GM12878 (cell line): ENCODE measurements at regions not wholly inside any gene's neighbourhood (a gene's known extent, or its start where the extent isn't known, plus 50 kb on each side); places are given as distances from the start of the nearest gene placed in this dataset.

Experiments
- ATAC-seq: fragments of 200-7000 bp; cut with Tn5 transposase; 3 replicates; pipeline ENCODE4 v1.9.1; 2020; ENCODE audit warnings: mild to moderate bottlenecking, moderate library complexity
- BruUV-seq: library from RNA; stranded (reverse); fragments of 400-500 nt; replicated peaks from 2 replicates; lab custom pipeline; 2021; lab: Mats Ljungman, UMichigan
- CTCF ChIA-PET: fragments of 300-600 bp; sonication (Branson Sonifier 250); formaldehyde crosslinking; extraction: SDS; loops from one replicate; lab custom pipeline; 2021; ENCODE audit warnings: inconsistent platforms; lab: Yijun Ruan, JAX
- POLR2A ChIA-PET: fragments of 350-600 bp; formaldehyde crosslinking; extraction: SDS; loops from one replicate; lab custom pipeline; 2021; ENCODE audit warnings: inconsistent platforms; lab: Charles Lee
- RAD21 ChIA-PET: fragments of 300-600 bp; sonication (Branson Sonifier 250); formaldehyde crosslinking; loops from one replicate; lab custom pipeline; 2023; ENCODE audit warnings: antibody characterized with exemption; ENCODE audit not compliant: unreplicated experiment; lab: Charles Lee
- SMC1A ChIA-PET: fragments of 300-600 bp; sonication (Branson Sonifier 250); formaldehyde crosslinking; loops from one replicate; lab custom pipeline; 2023; ENCODE audit not compliant: unreplicated experiment, uncharacterized antibody; lab: Charles Lee
- DNase-seq: peaks from one replicate; pipeline ENCODE4 v3.0.0-alpha.2; 2011; ENCODE audit warnings: low read depth, low spot score
- FAIRE-seq: peaks from 3 replicates; lab custom pipeline; 2011; peaks lifted over from hg19 to GRCh38; lab: Jason Lieb, UNC
- H2AFZ ChIP-seq: 2 replicates; pipeline ENCODE4 v1.6.0; 2011; ENCODE audit warnings: low read depth, low read length, control low read depth; ENCODE audit not compliant: control insufficient read depth
- H3K27ac ChIP-seq: 2 replicates; pipeline ENCODE4 v1.5.1; 2011; ENCODE audit warnings: control low read depth; ENCODE audit not compliant: control insufficient read depth, insufficient read depth
- H3K27me3 ChIP-seq, 2 experiments: replicated peaks in 1 of 2; 2 replicates each; pipeline versions ENCODE4 v1.6.0 to v1.6.1; 2011; ENCODE audit warnings: low read length in 1 of 2; ENCODE audit not compliant: control insufficient read depth in 2 of 2, insufficient read depth in 2 of 2
- H3K36me3 ChIP-seq, 2 experiments: 2 replicates each; pipeline ENCODE4 v1.5.1; 2011; ENCODE audit warnings: low read length in 1 of 2; ENCODE audit not compliant: control insufficient read depth in 2 of 2, insufficient read depth in 2 of 2
- H3K4me1 ChIP-seq: 2 replicates; pipeline ENCODE4 v1.6.1; 2011; ENCODE audit warnings: mild to moderate bottlenecking, low read length, moderate library complexity, mixed read lengths; ENCODE audit not compliant: control insufficient read depth, insufficient read depth
- H3K4me2 ChIP-seq: 2 replicates; pipeline ENCODE4 v1.6.0; 2011; ENCODE audit warnings: control low read depth; ENCODE audit not compliant: control insufficient read depth, insufficient read depth
- H3K4me3 ChIP-seq: fragments of 200-600 bp; sonication (generic); 2 replicates; pipeline ENCODE4 v1.5.1; 2016
- H3K79me2 ChIP-seq: 2 replicates; pipeline ENCODE4 v1.6.0; 2011; ENCODE audit warnings: low read length; ENCODE audit not compliant: control insufficient read depth, insufficient read depth
- H3K9ac ChIP-seq: 2 replicates; pipeline ENCODE4 v1.8.0; 2011; ENCODE audit warnings: low read length, control low read depth, mixed read lengths; ENCODE audit not compliant: control insufficient read depth, insufficient read depth
- H3K9me3 ChIP-seq: replicated peaks from 3 replicates; pipeline ENCODE4 v1.5.1; 2011; ENCODE audit warnings: mild to moderate bottlenecking, low read length; ENCODE audit not compliant: control insufficient read depth, insufficient read depth
- H4K20me1 ChIP-seq: 2 replicates; pipeline ENCODE4 v1.6.0; 2011; ENCODE audit not compliant: control insufficient read depth, insufficient read depth
- CHD2 ChIP-seq: IDR thresholded peaks from 2 replicates; pipeline ENCODE4 v1.6.1; 2011; ENCODE audit warnings: low read depth, low read length, improper control_type of control experiment, borderline replicate concordance
- CREM ChIP-seq: IDR thresholded peaks from 2 replicates; pipeline ENCODE4 v1.6.1; 2014; ENCODE audit warnings: antibody characterized with exemption, low read depth
- FOXM1 ChIP-seq: IDR thresholded peaks from 2 replicates; pipeline ENCODE4 v1.6.1; 2012; ENCODE audit warnings: low read depth, mild to moderate bottlenecking, inconsistent platforms, low read length, moderate library complexity
- IKZF2 ChIP-seq, 2 experiments: fragments of 450-650 bp; IDR thresholded peaks; 2 replicates each; pipeline ENCODE4 v1.6.1; 2017; ENCODE audit warnings: mild to moderate bottlenecking in 2 of 2, moderate library complexity in 2 of 2
- JUNB ChIP-seq: IDR thresholded peaks from 2 replicates; pipeline ENCODE4 v1.6.1; 2016; ENCODE audit warnings: antibody characterized with exemption, mild to moderate bottlenecking
- MEF2A ChIP-seq: IDR thresholded peaks from 2 replicates; pipeline ENCODE4 v1.6.1; 2011; ENCODE audit warnings: low read depth, mild to moderate bottlenecking, low read length, moderate library complexity; ENCODE audit not compliant: insufficient read depth
- MYB ChIP-seq: fragments of 150-350 bp; IDR thresholded peaks from 2 replicates; pipeline ENCODE4 v1.6.1; 2014; ENCODE audit warnings: mild to moderate bottlenecking, low read depth, low read length, borderline replicate concordance
- NBN ChIP-seq: fragments of 450-650 bp; IDR thresholded peaks from 2 replicates; pipeline ENCODE4 v1.6.1; 2016
- NFIC ChIP-seq: IDR thresholded peaks from 2 replicates; pipeline ENCODE4 v1.6.1; 2012; ENCODE audit warnings: low read depth, mild to moderate bottlenecking, inconsistent platforms, low read length, moderate library complexity
- POLR2A ChIP-seq: IDR thresholded peaks from 2 replicates; pipeline ENCODE4 v1.6.1; 2011; ENCODE audit warnings: low read depth, mild to moderate bottlenecking, low read length
- POLR2AphosphoS5 ChIP-seq: IDR thresholded peaks from 2 replicates; pipeline ENCODE4 v1.6.1; 2011; ENCODE audit warnings: mild to moderate bottlenecking, low read length, inconsistent platforms
- RUNX3 ChIP-seq: IDR thresholded peaks from 2 replicates; pipeline ENCODE4 v1.6.1; 2012; ENCODE audit warnings: low read length, inconsistent platforms
- TBL1XR1 ChIP-seq: IDR thresholded peaks from 2 replicates; pipeline ENCODE4 v1.6.1; 2012; ENCODE audit warnings: low read depth, low read length, improper control_type of control experiment
- ZNF274 ChIP-seq: IDR thresholded peaks from one replicate; pipeline ENCODE4 v1.8.0; 2011; ENCODE audit not compliant: insufficient read length, insufficient read depth
- WGBS: methylation state at CpG from one replicate; pipeline ENCODE4 v1.1.6; 2016; ENCODE audit warnings: low lambda C conversion rate; ENCODE audit not compliant: insufficient replicate concordance, insufficient coverage; ENCODE audit errors: missing lambda C conversion rate; 5-methylcytosine and 5-hydroxymethylcytosine counted together
- in situ Hi-C: fragments of 300-500 bp; cut with MboI; formaldehyde crosslinking; loops from 9 replicates; pipeline ENCODE4 v1.14.3; 2018; ENCODE audit warnings: mixed read lengths
- intact Hi-C: fragments of 100-400 bp; cut with micrococcal nuclease; formaldehyde crosslinking; loops from one replicate; pipeline ENCODE4 v1.14.2; 2022; ENCODE audit not compliant: unreplicated experiment
- TF ChIP-seq, protein P1 (sequence below): fragments of 450-650 bp; formaldehyde crosslinking; IDR thresholded peaks from 2 replicates; pipeline ENCODE4 v1.4.0; 2020; ENCODE audit warnings: mild to moderate bottlenecking, moderate library complexity
- TF ChIP-seq, protein P2 (sequence below): IDR thresholded peaks from 2 replicates; pipeline ENCODE4 v1.6.1; 2012; ENCODE audit warnings: low read depth, low read length, improper control_type of control experiment
- TF ChIP-seq, protein P3 (sequence below): IDR thresholded peaks from 2 replicates; pipeline ENCODE4 v1.6.1; 2012; ENCODE audit warnings: low read length, inconsistent platforms

DNA sequence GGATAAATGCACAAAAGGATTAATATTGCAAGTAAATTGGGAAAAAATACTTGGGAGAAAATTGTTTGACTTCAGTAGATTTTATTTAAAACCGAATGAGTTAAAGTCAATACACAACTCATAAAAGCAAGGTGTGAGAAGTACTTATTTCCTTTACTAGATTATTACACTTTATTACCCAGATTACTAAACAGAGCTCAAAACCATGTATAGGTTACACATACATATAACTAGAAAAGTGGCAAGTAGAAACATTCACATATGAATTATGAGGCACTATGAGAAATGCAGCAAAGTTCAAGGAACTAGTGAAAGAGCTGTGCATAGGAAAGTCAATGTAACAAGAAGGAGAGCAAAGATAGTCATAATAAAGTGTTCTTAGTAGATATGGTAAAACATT, 113.0 kb downstream of the CXXC4 start (continued):
- TF ChIP-seq, protein P1, sequence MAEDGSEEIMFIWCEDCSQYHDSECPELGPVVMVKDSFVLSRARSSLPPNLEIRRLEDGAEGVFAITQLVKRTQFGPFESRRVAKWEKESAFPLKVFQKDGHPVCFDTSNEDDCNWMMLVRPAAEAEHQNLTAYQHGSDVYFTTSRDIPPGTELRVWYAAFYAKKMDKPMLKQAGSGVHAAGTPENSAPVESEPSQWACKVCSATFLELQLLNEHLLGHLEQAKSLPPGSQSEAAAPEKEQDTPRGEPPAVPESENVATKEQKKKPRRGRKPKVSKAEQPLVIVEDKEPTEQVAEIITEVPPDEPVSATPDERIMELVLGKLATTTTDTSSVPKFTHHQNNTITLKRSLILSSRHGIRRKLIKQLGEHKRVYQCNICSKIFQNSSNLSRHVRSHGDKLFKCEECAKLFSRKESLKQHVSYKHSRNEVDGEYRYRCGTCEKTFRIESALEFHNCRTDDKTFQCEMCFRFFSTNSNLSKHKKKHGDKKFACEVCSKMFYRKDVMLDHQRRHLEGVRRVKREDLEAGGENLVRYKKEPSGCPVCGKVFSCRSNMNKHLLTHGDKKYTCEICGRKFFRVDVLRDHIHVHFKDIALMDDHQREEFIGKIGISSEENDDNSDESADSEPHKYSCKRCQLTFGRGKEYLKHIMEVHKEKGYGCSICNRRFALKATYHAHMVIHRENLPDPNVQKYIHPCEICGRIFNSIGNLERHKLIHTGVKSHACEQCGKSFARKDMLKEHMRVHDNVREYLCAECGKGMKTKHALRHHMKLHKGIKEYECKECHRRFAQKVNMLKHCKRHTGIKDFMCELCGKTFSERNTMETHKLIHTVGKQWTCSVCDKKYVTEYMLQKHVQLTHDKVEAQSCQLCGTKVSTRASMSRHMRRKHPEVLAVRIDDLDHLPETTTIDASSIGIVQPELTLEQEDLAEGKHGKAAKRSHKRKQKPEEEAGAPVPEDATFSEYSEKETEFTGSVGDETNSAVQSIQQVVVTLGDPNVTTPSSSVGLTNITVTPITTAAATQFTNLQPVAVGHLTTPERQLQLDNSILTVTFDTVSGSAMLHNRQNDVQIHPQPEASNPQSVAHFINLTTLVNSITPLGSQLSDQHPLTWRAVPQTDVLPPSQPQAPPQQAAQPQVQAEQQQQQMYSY (CRISPR knock-in tag) = no peak
- TF ChIP-seq CHD2 (no peak), POLR2A (no peak), ZNF274 (no peak), IKZF2 (IDR thresholded peaks at IDR 0.05) (no peak)
- TF ChIP-seq, protein P2, sequence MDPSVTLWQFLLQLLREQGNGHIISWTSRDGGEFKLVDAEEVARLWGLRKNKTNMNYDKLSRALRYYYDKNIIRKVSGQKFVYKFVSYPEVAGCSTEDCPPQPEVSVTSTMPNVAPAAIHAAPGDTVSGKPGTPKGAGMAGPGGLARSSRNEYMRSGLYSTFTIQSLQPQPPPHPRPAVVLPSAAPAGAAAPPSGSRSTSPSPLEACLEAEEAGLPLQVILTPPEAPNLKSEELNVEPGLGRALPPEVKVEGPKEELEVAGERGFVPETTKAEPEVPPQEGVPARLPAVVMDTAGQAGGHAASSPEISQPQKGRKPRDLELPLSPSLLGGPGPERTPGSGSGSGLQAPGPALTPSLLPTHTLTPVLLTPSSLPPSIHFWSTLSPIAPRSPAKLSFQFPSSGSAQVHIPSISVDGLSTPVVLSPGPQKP = no peak

DNA sequence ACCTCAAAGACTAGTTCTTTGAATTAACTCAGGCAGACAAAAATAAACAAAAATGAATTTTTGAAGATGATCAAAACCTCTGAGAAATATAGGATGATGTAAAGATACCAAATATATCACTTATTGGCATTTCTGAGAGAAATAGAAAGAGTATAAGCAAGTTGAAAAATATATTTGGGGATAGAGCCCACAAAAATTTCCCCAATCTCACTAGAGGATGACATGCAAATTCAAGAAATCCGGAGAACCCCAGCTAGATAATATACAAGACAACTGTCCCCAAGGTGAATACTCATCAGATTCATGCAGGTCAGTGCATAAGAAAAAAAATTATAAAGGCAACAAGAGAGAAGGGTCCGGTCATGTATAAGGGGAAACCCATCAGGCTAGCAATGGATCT, 129.1 kb downstream of the CXXC4 start:
- Histone ChIP-seq H3K9ac (no peak overlapping the region), H2AFZ (no peak overlapping the region), H3K36me3 (no peaks in the 10 kb centered on the region), H4K20me1 (no peaks in the 10 kb centered on the region), H3K27me3 (no peaks in the 10 kb centered on the region), H3K4me1 (no peaks in the 10 kb centered on the region), H3K9me3 (no peaks in the 10 kb centered on the region; the same call in 2 of the 3 replicates), H3K4me2 (no peak overlapping the region), H3K27ac (no peak overlapping the region), H3K79me2 (no peaks in the 10 kb centered on the region), H3K4me3 (no peak overlapping the region)
- ChIA-PET POLR2A (no interaction called here), SMC1A (interaction anchor here (0.9 kb wide), 1 partner anchor 86 kb away, joined by 3 read pairs; no protein-coding TSS in a partner anchor), CTCF (interaction anchor here (1.3 kb wide), 1 partner anchor 93 kb away, joined by 3 read pairs; no protein-coding TSS in a partner anchor), RAD21 (no interaction called here)
- no peak for DNase-seq
- intact Hi-C loops (no loop called here), in situ Hi-C loops (no loop called here)
- no peak for FAIRE-seq
- peak; percentile 81 for ATAC-seq
- 4% methylated on average over 2 of the region's 2 CpGs for WGBS
- BruUV-seq = no TSS peak
- TF ChIP-seq MEF2A (peak; percentile 56; the same call in 1 of the 2 replicates), MYB (no peak), NBN (no peak), POLR2AphosphoS5 (no peak), FOXM1 (peak; percentile 53; the same call in 1 of the 2 replicates), TBL1XR1 (no peak), RUNX3 (peak; percentile 60; the same call in 1 of the 2 replicates), CREM (peak; percentile 22; the same call in 1 of the 2 replicates), NFIC (peak; percentile 80), JUNB (peak; percentile 59; the same call in 1 of the 2 replicates)
- TF ChIP-seq, protein P3, sequence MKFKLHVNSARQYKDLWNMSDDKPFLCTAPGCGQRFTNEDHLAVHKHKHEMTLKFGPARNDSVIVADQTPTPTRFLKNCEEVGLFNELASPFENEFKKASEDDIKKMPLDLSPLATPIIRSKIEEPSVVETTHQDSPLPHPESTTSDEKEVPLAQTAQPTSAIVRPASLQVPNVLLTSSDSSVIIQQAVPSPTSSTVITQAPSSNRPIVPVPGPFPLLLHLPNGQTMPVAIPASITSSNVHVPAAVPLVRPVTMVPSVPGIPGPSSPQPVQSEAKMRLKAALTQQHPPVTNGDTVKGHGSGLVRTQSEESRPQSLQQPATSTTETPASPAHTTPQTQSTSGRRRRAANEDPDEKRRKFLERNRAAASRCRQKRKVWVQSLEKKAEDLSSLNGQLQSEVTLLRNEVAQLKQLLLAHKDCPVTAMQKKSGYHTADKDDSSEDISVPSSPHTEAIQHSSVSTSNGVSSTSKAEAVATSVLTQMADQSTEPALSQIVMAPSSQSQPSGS = peak; percentile 33; the same call in 1 of the 2 replicates
